Esophagus squamous epithelium (tissue), 5 donors: ENCODE measurements at regions not wholly inside any gene's neighbourhood (a gene's known extent, or its start where the extent isn't known, plus 50 kb on each side); places are given as distances from the start of the nearest gene placed in this dataset.

Experiments
- DNase-seq: peaks from one replicate; lab custom pipeline; 2025; lab: John Stamatoyannopoulos, UW
- H3K27ac ChIP-seq, 4 donors: fragments of 200-600 bp; sonication (generic); one replicate each; pipeline ENCODE4 v1.5.1; 2016 to 2019; ENCODE audit warnings: mild to moderate bottlenecking in 1 of 4
- H3K27me3 ChIP-seq, 4 donors: fragments of 200-600 bp; sonication (generic); 1 replicate in 3 of 4; 2 replicates in 1 of 4; pipeline versions ENCODE4 v1.5.1 to v1.6.0; 2017 to 2021; ENCODE audit warnings: antibody characterized with exemption in 1 of 4
- H3K36me3 ChIP-seq, 3 donors: fragments of 200-600 bp; sonication (generic); one replicate each; pipeline ENCODE4 v1.5.1; 2016 to 2019
- H3K4me1 ChIP-seq, 3 donors: fragments of 200-600 bp; sonication (generic); one replicate each; pipeline ENCODE4 v1.5.1; 2017 to 2019
- H3K4me3 ChIP-seq, 4 donors: fragments of 200-600 bp; sonication (generic); 1 replicate in 3 of 4; 2 replicates in 1 of 4; pipeline ENCODE4 v1.5.1; 2016 to 2019; ENCODE audit warnings: mild to moderate bottlenecking in 2 of 4, moderate library complexity in 1 of 4
- H3K9me3 ChIP-seq, 3 donors: fragments of 200-600 bp; sonication (generic); one replicate each; pipeline ENCODE4 v1.5.1; 2016 to 2019
- CTCF ChIP-seq, 6 experiments: fragments of 450-650 bp in 4 of 6; fragments of 200-600 bp in 2 of 6; sonication (generic) in 2 of 6; IDR thresholded peaks; one replicate each; pipeline ENCODE4 v1.5.1; 2016 to 2019; ENCODE audit warnings: antibody characterized with exemption in 6 of 6, mild to moderate bottlenecking in 4 of 6, moderate library complexity in 4 of 6
- POLR2A ChIP-seq, 4 donors: fragments of 450-650 bp; IDR thresholded peaks; one replicate each; pipeline ENCODE4 v1.6.1; 2017; ENCODE audit warnings: antibody characterized with exemption in 4 of 4, mild to moderate bottlenecking in 4 of 4, moderate library complexity in 3 of 4
- WGBS, 2 donors: methylation state at CpG; one replicate each; pipeline ENCODE4 v1.1.5; 2018; 5-methylcytosine and 5-hydroxymethylcytosine counted together
- intact Hi-C: fragments of 100-400 bp; cut with DNase I; formaldehyde crosslinking; loops from one replicate; pipeline ENCODE4 v1.15.0; 2022
- donor health status: DM: yes; HTN: yes; CAD: no.

GRCh38 chr7:52365349-52365748 is 670.1 kb upstream of the POM121L12 start:
- Histone ChIP-seq H3K27me3 (no peaks in the 10 kb centered on the region), H3K4me1 (no peaks in the 10 kb centered on the region), H3K9me3 (no peaks in the 10 kb centered on the region), H3K4me3 (no peak overlapping the region), H3K36me3 (no peaks in the 10 kb centered on the region), H3K27ac (no peak overlapping the region)
- no peak for TF ChIP-seq POLR2A (IDR thresholded peaks at IDR 0.05)
- no peak for TF ChIP-seq CTCF (IDR thresholded peaks at IDR 0.05)
- intact Hi-C loops: no loop called here
- DNase-seq: no peak

- intact Hi-C loops: no loop called here
- 94 to 97% methylated on average over 4 to 11 of the region's 19 CpGs for WGBS, 2 donors
- Histone ChIP-seq H3K27me3 (no peaks in the 10 kb centered on the region), H3K4me3 (no peak overlapping the region), H3K9me3 (no peaks in the 10 kb centered on the region), H3K27ac (no peak overlapping the region), H3K36me3 (no peaks in the 10 kb centered on the region), H3K4me1 (no peaks in the 10 kb centered on the region)
- TF ChIP-seq POLR2A (IDR thresholded peaks at IDR 0.05) (no peak), CTCF (IDR thresholded peaks at IDR 0.05) (no peak)
- DNase-seq: no peak
Observed at GRCh38 chr7:52362521-52362920, 672.9 kb upstream of the POM121L12 start.

GRCh38 chr7:52360541-52360940 is 674.9 kb upstream of the POM121L12 start:
- intact Hi-C loops: no loop called here
- TF ChIP-seq CTCF (IDR thresholded peaks at IDR 0.05) (no peak), POLR2A (IDR thresholded peaks at IDR 0.05) (no peak)
- no peaks in the 10 kb centered on the region for H3K27me3 ChIP-seq
- H3K27ac ChIP-seq: no peak overlapping the region
- H3K9me3 ChIP-seq: no peaks in the 10 kb centered on the region
- DNase-seq: no peak
- H3K4me3 ChIP-seq: no peak overlapping the region
- 49 to 54% methylated on average over 3 of the region's 3 CpGs for WGBS, 2 donors
- no peaks in the 10 kb centered on the region for H3K4me1 ChIP-seq
- no peaks in the 10 kb centered on the region for H3K36me3 ChIP-seq

GRCh38 chr7:52355053-52355452 is 680.4 kb upstream of the POM121L12 start:
- intact Hi-C loops: no loop called here
- Histone ChIP-seq H3K9me3 (peaks cover 0 to 5% (median 5%) of the 10 kb centered on the region in 3 donors), H3K4me1 (no peaks in the 10 kb centered on the region), H3K4me3 (no peak overlapping the region), H3K27me3 (no peaks in the 10 kb centered on the region), H3K36me3 (no peaks in the 10 kb centered on the region), H3K27ac (no peak overlapping the region)
- 44 to 73% methylated on average over 3 of the region's 3 CpGs for WGBS, 2 donors
- no peak for DNase-seq
- no peak for TF ChIP-seq POLR2A (IDR thresholded peaks at IDR 0.05)
- TF ChIP-seq CTCF (IDR thresholded peaks at IDR 0.05): no peak

- intact Hi-C loops: no loop called here
- Histone ChIP-seq H3K27me3 (no peaks in the 10 kb centered on the region), H3K36me3 (no peaks in the 10 kb centered on the region), H3K9me3 (peaks cover 0 to 5% (median 5%) of the 10 kb centered on the region in 3 donors), H3K27ac (no peak overlapping the region), H3K4me1 (no peaks in the 10 kb centered on the region), H3K4me3 (no peak overlapping the region)
- DNase-seq: no peak
- TF ChIP-seq POLR2A (IDR thresholded peaks at IDR 0.05) (no peak), CTCF (IDR thresholded peaks at IDR 0.05) (no peak)
- 41 to 50% methylated on average over 4 of the region's 4 CpGs for WGBS, 2 donors
Observed at GRCh38 chr7:52352013-52352981, 683.1 kb upstream of the POM121L12 start.
